ENCODE measurements at regions not wholly inside any gene's neighbourhood (a gene's known extent, or its start where the extent isn't known, plus 50 kb on each side); places are given as distances from the start of the nearest gene placed in this dataset.
"Not testable (repeated sequence)": the region's sequence is repeated elsewhere in the genome, so short reads cannot be mapped to it uniquely, and the experiment has no call there.

GRCh38 chr9:29969408-29969807 is 2396.1 kb upstream of the C9orf72 start:
- DNase-seq (ENCODE audit: low read depth) = no peak

- no peak for DNase-seq (ENCODE audit: low read depth)
Measured at GRCh38 chr9:29969856-29970647, 2396.8 kb upstream of the C9orf72 start.

GRCh38 chr9:29974197-29974596 is 2400.9 kb upstream of the C9orf72 start:
- peak; percentile 26 for DNase-seq (ENCODE audit: low read depth)

- DNase-seq (ENCODE audit: low read depth) = no peak
Measured at GRCh38 chr9:29976981-29977380, 2403.7 kb upstream of the C9orf72 start.

GRCh38 chr9:29981013-29981412 is 2403.4 kb upstream of the ACO1 start:
- DNase-seq (ENCODE audit: low read depth) = no peak

GRCh38 chr9:29999645-30000044 is 2384.8 kb upstream of the ACO1 start:
- DNase-seq (ENCODE audit: low read depth) = no peak

- no peak for DNase-seq (ENCODE audit: low read depth)
Measured at GRCh38 chr9:30010691-30011090, 2373.8 kb upstream of the ACO1 start.

GRCh38 chr9:30012622-30013021 is 2371.8 kb upstream of the ACO1 start:
- no peak for DNase-seq (ENCODE audit: low read depth)

GRCh38 chr9:30015073-30015472 is 2369.4 kb upstream of the ACO1 start:
- DNase-seq (ENCODE audit: low read depth) = peak; percentile 20

- no peak for DNase-seq (ENCODE audit: low read depth)
Measured at GRCh38 chr9:30020161-30020560, 2364.3 kb upstream of the ACO1 start.

- DNase-seq (ENCODE audit: low read depth) = peak; percentile 7
Measured at GRCh38 chr9:30035761-30036160, 2348.7 kb upstream of the ACO1 start.

- DNase-seq (ENCODE audit: low read depth) = no peak
Measured at GRCh38 chr9:30036558-30036957, 2347.9 kb upstream of the ACO1 start.

- no peak for DNase-seq (ENCODE audit: low read depth)
Measured at GRCh38 chr9:30039712-30040111, 2344.7 kb upstream of the ACO1 start.

GRCh38 chr9:30048396-30048795 is 2336.0 kb upstream of the ACO1 start:
- no peak for DNase-seq (ENCODE audit: low read depth)

GRCh38 chr9:30058463-30058862 is 2326.0 kb upstream of the ACO1 start:
- DNase-seq (ENCODE audit: low read depth) = no peak

- DNase-seq (ENCODE audit: low read depth) = no peak
Measured at GRCh38 chr9:30060976-30061375, 2323.5 kb upstream of the ACO1 start.

- peak; percentile 14 for DNase-seq (ENCODE audit: low read depth)
Measured at GRCh38 chr9:30065888-30066287, 2318.6 kb upstream of the ACO1 start.

GRCh38 chr9:30069236-30069635 is 2315.2 kb upstream of the ACO1 start:
- not testable (repeated sequence) for DNase-seq (ENCODE audit: low read depth)

- DNase-seq (ENCODE audit: low read depth) = no peak
Measured at GRCh38 chr9:30075022-30075421, 2309.4 kb upstream of the ACO1 start.

- peak; percentile 79 for DNase-seq (ENCODE audit: low read depth)
Measured at GRCh38 chr9:30075451-30076199, 2308.8 kb upstream of the ACO1 start.

- no peak for DNase-seq (ENCODE audit: low read depth)
Measured at GRCh38 chr9:30078195-30078594, 2306.2 kb upstream of the ACO1 start.

GRCh38 chr9:30089428-30089827 is 2295.0 kb upstream of the ACO1 start:
- DNase-seq (ENCODE audit: low read depth) = no peak
